Adrenal gland (tissue), 5 donors: ENCODE measurements at regions not wholly inside any gene's neighbourhood (a gene's known extent, or its start where the extent isn't known, plus 50 kb on each side); places are given as distances from the start of the nearest gene placed in this dataset.

Experiments used
- CTCF ChIP-seq, 6 experiments: fragments of 450-650 bp in 4 of 6; fragments of 200-600 bp in 2 of 6; sonication (generic) in 1 of 6; IDR thresholded peaks; 1 replicate in 5 of 6; 2 replicates in 1 of 6; pipeline versions ENCODE4 v1.5.1 to v1.8.0; 2016 to 2021; ENCODE audit warnings: antibody characterized with exemption in 6 of 6, mild to moderate bottlenecking in 2 of 6, moderate library complexity in 1 of 6
- POLR2A ChIP-seq, 2 donors: fragments of 450-650 bp; IDR thresholded peaks; one replicate each; pipeline ENCODE4 v1.6.1; 2017; ENCODE audit warnings: antibody characterized with exemption in 2 of 2, mild to moderate bottlenecking in 2 of 2, moderate library complexity in 1 of 2
- donor health status: DM: no; HTN: no; CAD: no.

DNA sequence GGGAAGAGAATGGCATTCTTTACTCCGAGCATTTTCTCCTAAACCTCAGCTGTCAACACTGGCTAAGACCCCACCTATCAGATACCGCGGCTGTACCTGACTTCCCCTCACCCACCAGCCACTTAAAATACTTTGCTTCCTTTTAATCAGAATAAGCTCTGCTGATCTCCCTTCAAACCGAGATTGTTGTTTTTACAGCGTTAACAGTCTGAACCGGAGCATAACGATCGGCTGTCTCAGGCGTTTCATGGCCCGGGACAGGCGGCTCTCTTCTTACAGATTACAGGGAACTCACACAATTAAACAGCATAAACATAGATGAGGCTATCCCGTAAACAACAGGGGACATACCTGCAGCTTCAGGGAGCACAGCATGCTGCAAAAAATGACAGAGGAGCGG lies 174.3 kb upstream of the RNF32 start:
- TF ChIP-seq CTCF (IDR thresholded peaks at IDR 0.05) (no peak), POLR2A (IDR thresholded peaks at IDR 0.05) (no peak)
